Heart right ventricle (tissue), 16 donors: ENCODE measurements at regions not wholly inside any gene's neighbourhood (a gene's known extent, or its start where the extent isn't known, plus 50 kb on each side); places are given as distances from the start of the nearest gene placed in this dataset.

Experiments
- ATAC-seq, 8 donors: fragments of 200-7000 bp; cut with Tn5 transposase; one replicate each; pipeline ENCODE4 v1.9.1; 2020; ENCODE audit warnings: mild to moderate bottlenecking in 8 of 8, moderate library complexity in 8 of 8, moderate number of reproducible peaks in 1 of 8
- DNase-seq, 2 donors: peaks; one replicate each; pipeline ENCODE4 v3.0.0-alpha.2; 2020
- H3K27ac ChIP-seq, 10 donors: fragments of 200-600 bp; sonication (generic) in 2 of 10; one replicate each; pipeline versions ENCODE4 v1.5.0 to v1.8.0; 2020 to 2022; ENCODE audit warnings: mild to moderate bottlenecking in 3 of 10
- H3K27me3 ChIP-seq, 7 donors: fragments of 200-600 bp; one replicate each; pipeline ENCODE4 v1.8.0; 2021 to 2022; ENCODE audit warnings: mild to moderate bottlenecking in 2 of 7
- H3K36me3 ChIP-seq, 9 donors: fragments of 200-600 bp; sonication (generic) in 1 of 9; one replicate each; pipeline versions ENCODE4 v1.5.0 to v1.8.0; 2020 to 2022; ENCODE audit warnings: mild to moderate bottlenecking in 2 of 9
- H3K4me1 ChIP-seq, 9 donors: fragments of 200-600 bp; sonication (generic) in 1 of 9; one replicate each; pipeline versions ENCODE4 v1.5.0 to v1.8.0; 2020 to 2022; ENCODE audit warnings: mild to moderate bottlenecking in 4 of 9
- H3K4me3 ChIP-seq, 10 donors: fragments of 200-600 bp; sonication (generic) in 2 of 10; one replicate each; pipeline versions ENCODE4 v1.5.0 to v1.8.0; 2020 to 2022; ENCODE audit warnings: mild to moderate bottlenecking in 7 of 10, moderate library complexity in 2 of 10
- H3K9me3 ChIP-seq, 11 donors: fragments of 200-600 bp in 10 of 11; sonication (generic) in 2 of 11; one replicate each; pipeline versions ENCODE4 v1.5.0 to v1.8.0; 2013 to 2022; ENCODE audit warnings: mild to moderate bottlenecking in 2 of 11, control low read depth in 1 of 11, moderate library complexity in 1 of 11
- CTCF ChIP-seq, 9 donors: fragments of 200-600 bp; sonication (generic) in 2 of 9; IDR thresholded peaks; one replicate each; pipeline versions ENCODE4 v1.5.0 to v1.8.0; 2021 to 2022; ENCODE audit warnings: antibody characterized with exemption in 9 of 9, mild to moderate bottlenecking in 5 of 9, moderate library complexity in 1 of 9
- WGBS, 2 donors: extraction: QIAGEN DNeasy Blood & Tissue Kit; methylation state at CpG; one replicate each; pipeline ENCODE4 v1.1.7; 2013; ENCODE audit warnings: inconsistent platforms in 1 of 2; 5-methylcytosine and 5-hydroxymethylcytosine counted together
- intact Hi-C, 10 donors: fragments of 100-400 bp; cut with DNase I; formaldehyde crosslinking; loops; one replicate each; pipeline versions ENCODE4 v1.11.1 to v1.14.2; 2022
- donor health status: Arrhythmogenic right ventricular cardiomyopathy.
- donor health status: ischemic (EF 13 %, LVEDD 7.1; RV severe dilation, severe dysfunction).
- donor health status: healthy with polysubstance abuse.
- donor health status: DM: no; HTN: yes; CAD: no.
- donor health status: DM: no; HTN: no; CAD: no.
- donor health status: ischemic (EF 25% LVEDD 6.9; RV normal size, moderate dysfunction).
- donor health status: ischemic (EF 25% LVEDD 5.7; RV mildly dilated, moderate dysfunction).
- donor health status: healthy.
- donor health status: DM: yes; HTN: yes; CAD: no.
- donor health status: Ischemic cardiomyopathy.
- donor health status: ischemic (EF 35%, LVEDD 5.7; RV mildly dilated, moderate dysfunction).
- donor health status: nonischemic (EF 11% LVEDD 7.7; RV severe dilation, severe dysfunction).
- donor health status: DM: yes; HTN: yes; CAD: no.
- donor health status: PGD.
- donor health status: ischemic (EF 29% LVEDD 5.4; RV normal size, mild dysfunction).
- donor health status: nonischemic (EF 23%, LVEDD 6.1; RV moderate dilation, normal function).

DNA sequence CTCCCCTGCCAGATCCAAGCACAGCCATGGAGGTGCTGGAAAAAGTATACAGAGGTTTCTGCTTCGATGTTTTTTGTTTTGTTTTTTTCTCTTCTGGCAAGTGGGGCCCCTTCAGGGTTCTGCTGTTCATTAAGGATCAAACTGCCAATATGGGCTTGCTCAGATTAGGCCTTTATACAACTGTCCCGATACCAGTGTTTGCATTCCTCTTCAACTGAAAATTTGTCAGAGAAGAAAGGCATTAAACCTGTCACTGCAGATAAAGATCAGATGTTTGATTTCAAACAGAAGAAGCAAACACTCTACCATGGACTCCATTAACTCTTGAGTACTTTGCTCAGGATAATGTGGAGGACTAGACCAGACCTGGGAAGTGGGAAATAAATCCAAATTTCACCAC lies 396.0 kb upstream of the SMIM21 start:
- WGBS, 2 donors: 48% methylated on average over 2 of the region's 2 CpGs
- intact Hi-C loops: no loop called here
- DNase-seq (no peak), ATAC-seq (no peak)
- Histone ChIP-seq H3K36me3 (no peaks in the 10 kb centered on the region), H3K27ac (no peak overlapping the region), H3K4me1 (no peaks in the 10 kb centered on the region), H3K27me3 (no peaks in the 10 kb centered on the region), H3K4me3 (no peak overlapping the region), H3K9me3 (no peaks in the 10 kb centered on the region)
- TF ChIP-seq CTCF (IDR thresholded peaks at IDR 0.05): no peak

DNA sequence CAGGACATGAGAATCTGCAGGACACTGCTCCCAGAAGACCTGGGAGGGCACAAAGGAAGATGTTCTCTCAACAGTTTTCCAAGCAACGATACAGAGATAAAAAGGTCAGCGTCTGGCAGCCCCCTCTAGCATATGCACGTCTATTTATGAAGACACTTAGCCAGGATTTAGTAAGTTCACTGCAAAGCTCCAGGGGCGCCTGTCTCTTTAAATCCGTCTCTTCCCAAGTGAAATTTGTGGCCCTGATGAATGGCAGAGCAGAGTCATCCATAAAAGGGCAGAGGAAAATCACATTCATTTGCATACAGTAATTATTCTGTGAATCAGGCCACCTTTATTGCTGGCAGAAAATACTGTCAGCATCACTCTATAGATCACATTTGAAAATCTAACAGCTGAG lies 390.9 kb upstream of the SMIM21 start:
- Histone ChIP-seq H3K36me3 (no peaks in the 10 kb centered on the region), H3K4me1 (no peaks in the 10 kb centered on the region), H3K4me3 (no peak overlapping the region), H3K9me3 (no peaks in the 10 kb centered on the region), H3K27ac (no peak overlapping the region), H3K27me3 (peaks cover 0 to 8% (median 0%) of the 10 kb centered on the region in 7 donors)
- WGBS, 2 donors: 32 to 41% methylated on average over 5 of the region's 5 CpGs
- no peak for DNase-seq
- TF ChIP-seq CTCF (IDR thresholded peaks at IDR 0.05): no peak
- intact Hi-C loops: no loop called here
- ATAC-seq: no peak

- no peak overlapping the region for H3K4me3 ChIP-seq
- H3K36me3 ChIP-seq: no peaks in the 10 kb centered on the region
- intact Hi-C loops: no loop called here
- no peak overlapping the region for H3K27ac ChIP-seq
- ATAC-seq (no peak), DNase-seq (no peak)
- no peak for TF ChIP-seq CTCF (IDR thresholded peaks at IDR 0.05)
- H3K4me1 ChIP-seq: no peaks in the 10 kb centered on the region
- H3K27me3 ChIP-seq: peaks cover 0 to 8% (median 0%) of the 10 kb centered on the region in 7 donors
- H3K9me3 ChIP-seq: no peaks in the 10 kb centered on the region
- 88 to 91% methylated on average over 1 of the region's 1 CpG for WGBS, 2 donors
Observed at GRCh38 chr18:75815767-75816166, 388.3 kb upstream of the SMIM21 start.

- DNase-seq: no peak
- TF ChIP-seq CTCF (IDR thresholded peaks at IDR 0.05): no peak
- 67 to 69% methylated on average over 8 of the region's 8 CpGs for WGBS, 2 donors
- no peaks in the 10 kb centered on the region for H3K4me1 ChIP-seq
- H3K36me3 ChIP-seq: no peaks in the 10 kb centered on the region
- H3K27me3 ChIP-seq: peaks cover 0 to 12% (median 3%) of the 10 kb centered on the region in 7 donors
- intact Hi-C loops: no loop called here
- no peak for ATAC-seq
- no peak overlapping the region for H3K4me3 ChIP-seq
- H3K9me3 ChIP-seq: no peaks in the 10 kb centered on the region
- H3K27ac ChIP-seq: no peak overlapping the region
Observed at GRCh38 chr18:75812761-75813160, 385.3 kb upstream of the SMIM21 start.
